HG02588 (cell line): ENCODE measurements at regions not wholly inside any gene's neighbourhood (a gene's known extent, or its start where the extent isn't known, plus 50 kb on each side); places are given as distances from the start of the nearest gene placed in this dataset.

ENCODE experiments used
- ATAC-seq: cut with Tn5 transposase; IDR thresholded peaks from one replicate; pipeline ENCODE4 v1.9.1; 2021; ENCODE audit warnings: mild to moderate bottlenecking, moderate library complexity; ENCODE audit not compliant: unreplicated experiment

DNA sequence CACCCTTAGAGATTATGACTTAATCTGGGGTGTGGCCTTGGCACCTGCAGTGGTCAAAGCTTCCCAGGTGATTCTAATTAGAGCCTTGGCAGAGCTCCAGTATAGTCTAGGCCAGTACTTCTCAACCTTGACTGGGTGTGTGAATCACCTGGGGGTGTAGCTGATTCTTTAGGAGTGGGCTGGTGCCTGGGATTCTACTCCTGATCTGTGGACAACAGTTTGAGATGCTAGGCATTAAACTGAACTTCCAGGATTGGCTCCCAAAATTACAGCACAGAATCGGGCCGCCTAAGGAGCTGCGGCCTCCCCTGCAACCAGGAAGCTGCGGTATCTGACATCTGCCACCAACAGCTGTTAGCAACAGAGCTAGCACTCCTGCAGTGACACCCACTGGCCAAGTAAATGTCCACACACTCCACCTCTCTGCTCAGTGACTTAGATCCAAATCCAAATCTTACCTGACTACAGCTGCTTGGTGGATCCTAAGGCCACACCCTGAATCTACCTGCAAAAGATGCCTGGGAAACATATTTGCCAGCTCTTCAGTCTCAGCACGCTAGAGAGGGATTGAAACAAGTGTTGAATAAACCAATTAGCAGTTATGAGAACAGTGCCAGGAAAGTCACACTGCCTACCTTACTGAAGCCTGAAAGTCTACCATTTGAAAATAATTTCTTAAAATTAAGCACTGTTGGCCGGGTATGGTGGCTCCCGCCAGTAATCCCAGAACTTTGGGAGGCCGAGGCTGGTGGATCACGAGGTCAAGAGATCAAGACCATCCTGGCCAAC lies 126.7 kb downstream of the UNC5CL start:
- peak; percentile 84 for ATAC-seq

DNA sequence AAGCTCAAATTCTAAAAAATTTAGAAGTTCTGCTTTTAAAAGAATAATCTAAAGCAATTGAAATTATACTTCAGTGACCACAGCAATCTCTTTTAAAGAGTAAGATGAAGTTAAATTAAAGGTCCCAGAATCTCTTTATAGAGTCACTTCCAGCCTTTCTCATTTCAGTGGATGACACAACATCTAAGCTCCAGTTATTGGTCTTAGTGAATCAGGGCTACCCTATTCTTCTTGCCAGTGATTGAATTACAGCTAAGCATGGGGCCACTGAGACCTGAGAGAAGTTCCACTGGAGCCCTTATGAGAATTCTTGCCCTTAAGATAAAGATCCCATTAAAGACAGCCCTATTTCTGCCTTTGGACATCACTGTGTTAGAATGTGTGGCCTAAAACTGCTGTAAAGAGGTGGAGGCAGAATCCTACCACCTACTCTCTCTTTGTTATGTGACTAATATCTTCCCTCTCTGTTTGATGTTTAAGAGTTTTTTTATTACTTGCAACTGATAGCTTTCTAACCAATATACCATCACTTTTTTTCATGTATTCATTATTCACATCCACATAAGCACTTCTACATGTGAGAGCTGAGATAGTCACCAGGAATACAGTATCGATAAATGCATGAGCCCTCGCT lies 128.6 kb downstream of the UNC5CL start:
- ATAC-seq: no peak

- ATAC-seq: no peak
These were observed 129.2 kb downstream of the UNC5CL start for GRCh38 chr6:40909811-40910210.

DNA sequence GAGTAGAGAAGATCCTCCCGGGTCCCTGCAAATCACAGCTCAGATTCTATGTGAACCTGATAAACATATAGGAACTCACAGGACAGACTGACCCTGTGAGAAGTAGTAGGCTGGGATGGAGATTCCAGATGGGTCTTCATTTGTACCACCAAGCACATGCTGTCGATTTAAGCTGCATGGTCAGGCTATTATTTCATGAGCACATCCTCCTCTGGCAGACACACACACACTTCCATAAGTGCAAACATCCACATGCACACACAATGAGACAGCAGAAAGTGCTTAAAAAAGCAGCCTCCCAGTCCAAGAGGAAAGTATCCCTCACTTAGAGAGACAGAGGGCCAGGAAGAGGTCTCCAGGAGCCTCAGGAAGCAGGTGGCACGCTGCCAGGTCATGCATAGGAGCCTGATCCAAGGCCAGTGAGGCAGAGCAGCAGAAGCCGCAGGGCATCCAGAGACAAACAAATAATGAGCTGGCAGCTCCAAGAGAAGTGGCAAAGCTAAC lies 131.8 kb downstream of the UNC5CL start:
- no peak for ATAC-seq

DNA sequence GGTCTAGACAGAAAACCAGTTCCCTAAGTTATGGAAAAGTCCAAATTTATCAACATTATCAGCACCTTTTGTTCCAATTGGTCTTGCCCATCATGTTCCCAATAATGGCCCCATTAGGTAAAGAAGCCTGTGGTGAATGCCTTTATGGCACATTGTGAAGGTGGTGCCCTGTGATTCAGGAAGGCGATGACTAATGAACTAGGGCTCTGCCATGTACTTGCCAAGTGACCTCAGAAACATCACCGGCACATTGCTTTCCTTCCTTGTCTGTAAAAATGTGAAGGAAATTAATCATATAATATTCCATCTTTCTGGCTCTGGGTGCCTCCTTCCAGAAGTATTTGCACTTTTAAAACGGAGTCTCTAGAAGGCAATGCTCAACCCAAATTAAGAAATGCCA lies 132.3 kb downstream of the UNC5CL start:
- ATAC-seq: no peak

- ATAC-seq: no peak
These were observed 134.3 kb downstream of the UNC5CL start for GRCh38 chr6:40904583-40905194.

GRCh38 chr6:40903456-40903855 lies 135.6 kb downstream of the UNC5CL start:
- no peak for ATAC-seq

DNA sequence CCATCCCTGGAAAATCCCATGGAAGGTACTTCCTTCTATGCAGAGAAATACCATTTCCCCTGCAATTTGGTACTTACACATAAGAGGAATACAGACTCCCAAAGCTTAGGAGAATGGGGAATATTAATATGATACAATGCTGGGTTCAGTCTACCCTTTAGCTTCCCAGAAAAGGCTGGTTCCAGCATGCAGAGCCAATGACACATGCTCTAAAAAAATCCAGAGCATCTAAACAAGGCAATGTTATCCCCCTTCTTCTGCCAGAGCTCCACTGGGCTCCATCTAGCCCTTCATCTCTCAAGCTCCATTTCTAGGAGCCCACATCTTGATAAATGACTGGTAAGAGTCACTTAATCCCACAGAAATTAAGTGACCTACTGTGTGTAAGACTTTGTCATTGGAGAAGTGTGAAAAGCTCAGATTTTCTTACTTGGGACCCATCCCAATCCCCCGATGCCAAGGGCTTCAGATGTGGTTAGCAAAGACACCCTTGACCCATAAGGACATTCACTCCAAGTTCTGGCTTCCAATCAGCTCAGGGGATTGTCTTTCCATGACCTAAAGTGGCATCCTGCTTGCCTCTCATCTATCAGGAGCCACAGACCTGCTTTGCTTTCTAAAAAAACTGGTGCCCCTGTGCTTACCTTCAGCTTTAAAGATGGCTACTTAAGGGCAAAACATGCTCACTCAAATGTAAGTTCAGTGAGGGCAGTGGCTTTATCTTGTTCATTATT lies 137.5 kb downstream of the UNC5CL start:
- ATAC-seq: no peak

DNA sequence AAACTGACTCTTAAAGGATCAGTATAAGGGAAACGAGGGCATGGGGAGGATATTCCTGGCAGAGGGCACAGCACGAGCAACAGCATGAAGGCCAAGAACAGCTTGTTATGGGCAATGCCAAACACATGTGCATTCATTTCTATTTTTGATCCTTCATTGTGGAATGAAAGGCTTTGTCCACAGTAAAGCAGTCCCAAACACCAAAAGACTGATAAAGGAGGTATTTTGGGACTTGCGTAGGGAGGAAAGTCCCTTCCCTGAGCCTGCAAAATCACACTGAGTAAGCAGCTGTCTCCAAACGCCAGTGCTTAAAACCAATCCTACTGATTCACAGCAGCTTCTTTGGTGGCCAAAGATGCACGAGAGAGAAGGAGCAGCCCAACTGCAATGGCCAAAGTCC lies 138.2 kb downstream of the UNC5CL start:
- ATAC-seq: no peak

DNA sequence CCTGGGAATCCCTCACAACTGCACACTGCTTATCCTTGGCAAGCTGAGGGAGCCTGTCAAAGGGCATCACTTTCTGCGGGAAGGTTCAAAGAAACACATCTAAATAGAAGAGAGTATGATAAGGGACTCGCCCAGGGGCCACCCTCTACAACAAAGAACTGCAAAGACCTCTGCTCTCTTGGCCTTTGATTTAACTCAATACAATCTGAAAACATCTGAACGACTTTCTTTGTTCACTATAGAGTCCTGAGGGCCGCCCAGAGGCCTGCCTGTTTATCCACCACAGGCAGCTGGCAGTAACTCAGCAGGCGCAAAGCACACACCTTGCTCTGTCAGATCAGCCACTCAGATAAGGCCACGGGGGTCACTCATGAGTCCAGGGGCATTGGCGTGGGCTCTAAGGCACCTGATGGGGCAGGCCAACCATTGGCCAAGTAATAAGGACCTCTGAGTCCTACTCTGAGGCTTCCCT lies 139.3 kb downstream of the UNC5CL start:
- no peak for ATAC-seq

DNA sequence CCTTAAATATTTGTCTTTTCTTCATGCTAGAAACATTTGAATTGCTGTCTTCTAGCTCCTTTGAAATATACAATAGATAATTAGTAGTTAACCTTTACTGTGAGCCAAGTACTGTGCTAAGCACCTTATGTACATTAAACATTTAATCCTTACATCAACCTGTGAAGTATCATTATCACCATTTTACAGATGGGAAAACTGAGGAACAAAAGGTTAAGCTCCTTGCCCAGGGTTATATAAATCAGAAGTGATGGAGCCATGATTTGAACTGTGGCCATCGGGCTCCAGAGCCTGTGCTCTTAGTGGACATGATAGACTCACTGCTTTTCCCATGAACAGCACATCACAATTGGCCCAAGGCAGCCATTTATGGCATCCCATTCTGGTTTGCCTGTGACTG lies 140.9 kb downstream of the UNC5CL start:
- no peak for ATAC-seq

- no peak for ATAC-seq
These were observed 141.5 kb downstream of the UNC5CL start for GRCh38 chr6:40897390-40898003.

GRCh38 chr6:40896696-40897095 lies 142.3 kb downstream of the UNC5CL start:
- ATAC-seq: no peak

GRCh38 chr6:40894962-40895799 lies 143.8 kb downstream of the UNC5CL start:
- no peak for ATAC-seq

DNA sequence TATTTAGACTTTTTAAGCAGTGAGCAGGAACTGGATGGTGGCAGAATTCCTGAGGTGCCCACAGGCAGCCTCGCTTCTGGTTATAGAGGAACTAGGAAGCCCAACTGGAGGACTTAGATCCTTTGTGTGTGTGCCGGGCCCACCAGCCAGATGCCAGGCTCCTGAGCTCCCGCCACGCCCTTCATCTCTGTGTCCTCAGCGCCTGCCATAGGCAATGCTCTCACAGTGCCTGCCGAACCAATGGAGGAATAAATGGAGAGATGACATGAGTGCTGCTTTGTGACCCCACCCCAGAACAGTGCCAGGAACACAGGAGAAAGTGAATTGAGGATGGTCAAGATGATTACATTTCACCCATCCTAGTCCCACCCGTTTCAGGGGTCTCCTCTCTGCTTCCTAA lies 146.0 kb downstream of the UNC5CL start:
- ATAC-seq: no peak

GRCh38 chr6:40892223-40892622 lies 146.8 kb downstream of the UNC5CL start:
- no peak for ATAC-seq

GRCh38 chr6:40891686-40892085 lies 147.3 kb downstream of the UNC5CL start:
- ATAC-seq: no peak

DNA sequence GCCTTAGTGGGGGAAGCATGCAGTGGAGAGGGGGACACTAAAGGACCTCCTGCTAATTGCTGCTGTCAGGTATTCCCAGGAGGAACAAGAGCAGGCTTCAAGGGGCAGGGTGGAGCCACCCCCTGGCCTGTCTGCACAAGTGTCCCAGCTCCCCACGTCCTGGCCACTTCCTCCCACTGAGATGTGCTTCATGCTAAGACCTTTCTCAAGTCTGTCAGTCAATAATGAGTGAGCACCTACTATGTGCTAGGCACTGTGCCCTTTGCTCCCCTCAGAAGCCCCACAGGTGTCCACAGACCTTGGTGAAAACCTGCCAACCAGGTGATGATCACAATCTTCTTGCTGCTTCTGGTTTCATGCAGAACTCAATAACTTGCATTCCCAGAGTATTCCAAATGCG lies 147.9 kb downstream of the UNC5CL start:
- ATAC-seq: no peak

DNA sequence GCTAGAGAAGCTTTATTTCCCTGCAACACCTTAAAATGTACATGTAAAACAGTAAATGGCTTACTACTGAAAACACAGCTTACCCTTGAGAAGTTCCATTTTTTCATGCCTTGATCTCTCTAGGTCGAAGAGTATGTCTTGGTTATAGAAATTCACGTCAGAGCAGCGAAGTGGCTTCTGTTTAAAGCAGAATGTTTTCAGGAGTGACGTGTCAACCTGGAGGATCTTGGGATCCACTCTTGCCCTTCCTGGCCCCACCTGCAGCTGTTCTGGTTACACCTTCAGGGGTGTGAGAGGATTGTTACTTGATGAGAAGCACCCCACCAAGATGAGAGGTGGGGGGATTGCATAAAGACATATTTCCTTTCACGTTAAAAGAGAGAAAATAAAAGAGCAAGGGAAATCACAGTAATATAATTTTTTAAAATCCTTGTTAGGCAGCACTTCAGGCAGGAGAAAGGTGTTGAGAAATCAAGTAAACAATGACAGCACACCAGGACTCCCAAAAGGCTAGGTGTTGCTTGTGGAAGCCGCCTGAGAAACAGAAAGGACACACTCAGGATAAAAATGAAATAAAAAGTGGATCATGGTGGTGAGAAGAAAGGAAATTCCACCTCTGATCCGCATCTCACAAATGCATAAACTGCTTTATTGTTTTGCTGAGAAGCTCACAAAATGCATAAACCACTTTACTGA lies 149.7 kb downstream of the UNC5CL start:
- no peak for ATAC-seq
